ENCODE measurements at regions not wholly inside any gene's neighbourhood (a gene's known extent, or its start where the extent isn't known, plus 50 kb on each side); places are given as distances from the start of the nearest gene placed in this dataset.

DNA sequence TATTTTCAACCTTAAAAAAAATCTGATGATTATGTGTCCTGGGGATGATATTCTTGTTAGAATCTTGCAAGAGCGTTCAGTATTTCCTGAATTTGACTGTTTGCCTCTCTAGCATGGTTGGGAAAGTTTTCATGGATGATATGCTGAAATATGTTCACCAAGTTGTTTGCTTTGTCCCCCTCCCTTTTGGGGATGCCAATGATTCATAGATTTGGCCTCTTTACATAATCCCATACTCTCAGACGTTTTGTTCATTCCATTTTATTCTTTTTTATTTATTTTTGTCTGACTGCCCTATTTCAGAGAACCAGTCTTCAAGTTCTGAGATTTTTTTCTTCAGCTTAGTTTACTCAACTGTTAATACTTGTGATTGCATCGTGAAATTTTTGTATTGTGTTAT is 415.1 kb downstream of the FAM47B start:
- H3K4me3 ChIP-seq (ENCODE audit: low read length) = no peak overlapping the region
- H3K36me3 ChIP-seq (ENCODE audit: insufficient read depth, low read length) = no peaks in the 10 kb centered on the region
- H3K9me3 ChIP-seq (ENCODE audit: low read length) = no peaks in the 10 kb centered on the region
- no peak overlapping the region for H3K27ac ChIP-seq (ENCODE audit: low read length)
- TF ChIP-seq, protein P1, sequence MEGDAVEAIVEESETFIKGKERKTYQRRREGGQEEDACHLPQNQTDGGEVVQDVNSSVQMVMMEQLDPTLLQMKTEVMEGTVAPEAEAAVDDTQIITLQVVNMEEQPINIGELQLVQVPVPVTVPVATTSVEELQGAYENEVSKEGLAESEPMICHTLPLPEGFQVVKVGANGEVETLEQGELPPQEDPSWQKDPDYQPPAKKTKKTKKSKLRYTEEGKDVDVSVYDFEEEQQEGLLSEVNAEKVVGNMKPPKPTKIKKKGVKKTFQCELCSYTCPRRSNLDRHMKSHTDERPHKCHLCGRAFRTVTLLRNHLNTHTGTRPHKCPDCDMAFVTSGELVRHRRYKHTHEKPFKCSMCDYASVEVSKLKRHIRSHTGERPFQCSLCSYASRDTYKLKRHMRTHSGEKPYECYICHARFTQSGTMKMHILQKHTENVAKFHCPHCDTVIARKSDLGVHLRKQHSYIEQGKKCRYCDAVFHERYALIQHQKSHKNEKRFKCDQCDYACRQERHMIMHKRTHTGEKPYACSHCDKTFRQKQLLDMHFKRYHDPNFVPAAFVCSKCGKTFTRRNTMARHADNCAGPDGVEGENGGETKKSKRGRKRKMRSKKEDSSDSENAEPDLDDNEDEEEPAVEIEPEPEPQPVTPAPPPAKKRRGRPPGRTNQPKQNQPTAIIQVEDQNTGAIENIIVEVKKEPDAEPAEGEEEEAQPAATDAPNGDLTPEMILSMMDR (IDR thresholded peaks at IDR 0.05; ENCODE audit: poor library complexity, severe bottlenecking) = no peak
- TF ChIP-seq EZH2 (IDR thresholded peaks at IDR 0.05; ENCODE audit: borderline replicate concordance, insufficient read depth, low read length, poor library complexity, severe bottlenecking) (no peak), POLR2AphosphoS5 (IDR thresholded peaks at IDR 0.05) (no peak), TAF1 (IDR thresholded peaks at IDR 0.05; ENCODE audit: low read depth) (no peak), RAD21 (conservative IDR thresholded peaks at IDR 0.05) (no peak), EP300 (conservative IDR thresholded peaks at IDR 0.05; ENCODE audit: poor library complexity, severe bottlenecking) (no peak), SMC3 (conservative IDR thresholded peaks at IDR 0.05; ENCODE audit: poor library complexity) (no peak), MXI1 (conservative IDR thresholded peaks at IDR 0.05; ENCODE audit: poor library complexity, severe bottlenecking) (no peak)
- TF ChIP-seq, protein P2, sequence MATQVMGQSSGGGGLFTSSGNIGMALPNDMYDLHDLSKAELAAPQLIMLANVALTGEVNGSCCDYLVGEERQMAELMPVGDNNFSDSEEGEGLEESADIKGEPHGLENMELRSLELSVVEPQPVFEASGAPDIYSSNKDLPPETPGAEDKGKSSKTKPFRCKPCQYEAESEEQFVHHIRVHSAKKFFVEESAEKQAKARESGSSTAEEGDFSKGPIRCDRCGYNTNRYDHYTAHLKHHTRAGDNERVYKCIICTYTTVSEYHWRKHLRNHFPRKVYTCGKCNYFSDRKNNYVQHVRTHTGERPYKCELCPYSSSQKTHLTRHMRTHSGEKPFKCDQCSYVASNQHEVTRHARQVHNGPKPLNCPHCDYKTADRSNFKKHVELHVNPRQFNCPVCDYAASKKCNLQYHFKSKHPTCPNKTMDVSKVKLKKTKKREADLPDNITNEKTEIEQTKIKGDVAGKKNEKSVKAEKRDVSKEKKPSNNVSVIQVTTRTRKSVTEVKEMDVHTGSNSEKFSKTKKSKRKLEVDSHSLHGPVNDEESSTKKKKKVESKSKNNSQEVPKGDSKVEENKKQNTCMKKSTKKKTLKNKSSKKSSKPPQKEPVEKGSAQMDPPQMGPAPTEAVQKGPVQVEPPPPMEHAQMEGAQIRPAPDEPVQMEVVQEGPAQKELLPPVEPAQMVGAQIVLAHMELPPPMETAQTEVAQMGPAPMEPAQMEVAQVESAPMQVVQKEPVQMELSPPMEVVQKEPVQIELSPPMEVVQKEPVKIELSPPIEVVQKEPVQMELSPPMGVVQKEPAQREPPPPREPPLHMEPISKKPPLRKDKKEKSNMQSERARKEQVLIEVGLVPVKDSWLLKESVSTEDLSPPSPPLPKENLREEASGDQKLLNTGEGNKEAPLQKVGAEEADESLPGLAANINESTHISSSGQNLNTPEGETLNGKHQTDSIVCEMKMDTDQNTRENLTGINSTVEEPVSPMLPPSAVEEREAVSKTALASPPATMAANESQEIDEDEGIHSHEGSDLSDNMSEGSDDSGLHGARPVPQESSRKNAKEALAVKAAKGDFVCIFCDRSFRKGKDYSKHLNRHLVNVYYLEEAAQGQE (IDR thresholded peaks at IDR 0.05; ENCODE audit: borderline replicate concordance) = no peak
- H3K9ac ChIP-seq (ENCODE audit: low read length) = no peak overlapping the region
- H3F3A ChIP-seq (ENCODE audit: insufficient read depth, low read length, poor library complexity, severe bottlenecking) = no peaks in the 10 kb centered on the region
- no peak overlapping the region for H2AFZ ChIP-seq (ENCODE audit: low read depth, low read length)
- H3K27me3 ChIP-seq (ENCODE audit: insufficient read depth, low read depth, low read length) = no peaks in the 10 kb centered on the region
- no peaks in the 10 kb centered on the region for H3K9me2 ChIP-seq (ENCODE audit: insufficient read depth, low read length)
- no peak overlapping the region for H3K4me2 ChIP-seq (ENCODE audit: low read length)
- H4K20me1 ChIP-seq (ENCODE audit: insufficient read depth) = no peaks in the 10 kb centered on the region
- no peaks in the 10 kb centered on the region for H3K79me2 ChIP-seq (replicated peaks; ENCODE audit: insufficient read depth, low read length)

DNA sequence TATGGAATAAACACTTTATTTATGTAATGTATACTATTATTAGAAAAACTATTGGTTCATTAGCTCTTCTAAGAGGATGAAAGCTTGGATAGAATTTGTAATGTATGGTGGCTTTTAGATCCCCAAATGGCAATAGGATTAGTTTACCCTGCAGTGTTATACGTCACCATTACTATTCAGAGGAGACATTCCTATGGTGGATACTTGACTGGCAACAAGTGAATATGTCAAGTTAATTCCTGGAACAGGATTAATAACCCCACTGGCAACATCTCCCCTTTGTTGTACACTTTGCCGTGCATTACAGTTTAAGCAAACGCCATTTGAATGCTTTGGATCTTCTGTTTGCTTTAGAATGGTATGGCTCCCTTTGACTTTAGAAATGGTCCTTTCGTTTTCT is 420.3 kb downstream of the FAM47B start:
- no peak overlapping the region for H2AFZ ChIP-seq (ENCODE audit: low read depth, low read length)
- no peak overlapping the region for H3K27ac ChIP-seq (ENCODE audit: low read length)
- H3K4me2 ChIP-seq (ENCODE audit: low read length) = no peak overlapping the region
- H3K79me2 ChIP-seq (replicated peaks; ENCODE audit: insufficient read depth, low read length) = no peaks in the 10 kb centered on the region
- H3K27me3 ChIP-seq (ENCODE audit: insufficient read depth, low read depth, low read length) = no peaks in the 10 kb centered on the region
- H3K9ac ChIP-seq (ENCODE audit: low read length) = no peak overlapping the region
- H3K9me2 ChIP-seq (ENCODE audit: insufficient read depth, low read length) = no peaks in the 10 kb centered on the region
- no peak overlapping the region for H3K4me3 ChIP-seq (ENCODE audit: low read length)
- H4K20me1 ChIP-seq (ENCODE audit: insufficient read depth) = no peaks in the 10 kb centered on the region
- H3K36me3 ChIP-seq (ENCODE audit: insufficient read depth, low read length) = no peaks in the 10 kb centered on the region
- H3F3A ChIP-seq (ENCODE audit: insufficient read depth, low read length, poor library complexity, severe bottlenecking) = no peaks in the 10 kb centered on the region
- TF ChIP-seq TAF1 (IDR thresholded peaks at IDR 0.05; ENCODE audit: low read depth) (no peak), SMC3 (conservative IDR thresholded peaks at IDR 0.05; ENCODE audit: poor library complexity) (no peak), EP300 (conservative IDR thresholded peaks at IDR 0.05; ENCODE audit: poor library complexity, severe bottlenecking) (no peak), MXI1 (conservative IDR thresholded peaks at IDR 0.05; ENCODE audit: poor library complexity, severe bottlenecking) (no peak), POLR2AphosphoS5 (IDR thresholded peaks at IDR 0.05) (no peak), EZH2 (IDR thresholded peaks at IDR 0.05; ENCODE audit: borderline replicate concordance, insufficient read depth, low read length, poor library complexity, severe bottlenecking) (no peak), RAD21 (conservative IDR thresholded peaks at IDR 0.05) (no peak)
- TF ChIP-seq, protein P1 (IDR thresholded peaks at IDR 0.05; ENCODE audit: poor library complexity, severe bottlenecking) = no peak
- TF ChIP-seq, protein P2 (IDR thresholded peaks at IDR 0.05; ENCODE audit: borderline replicate concordance) = no peak
- H3K9me3 ChIP-seq (ENCODE audit: low read length) = no peaks in the 10 kb centered on the region

All from neural cell (in vitro differentiated cells).